ENCODE measurements at regions not wholly inside any gene's neighbourhood (a gene's known extent, or its start where the extent isn't known, plus 50 kb on each side); places are given as distances from the start of the nearest gene placed in this dataset.

DNA sequence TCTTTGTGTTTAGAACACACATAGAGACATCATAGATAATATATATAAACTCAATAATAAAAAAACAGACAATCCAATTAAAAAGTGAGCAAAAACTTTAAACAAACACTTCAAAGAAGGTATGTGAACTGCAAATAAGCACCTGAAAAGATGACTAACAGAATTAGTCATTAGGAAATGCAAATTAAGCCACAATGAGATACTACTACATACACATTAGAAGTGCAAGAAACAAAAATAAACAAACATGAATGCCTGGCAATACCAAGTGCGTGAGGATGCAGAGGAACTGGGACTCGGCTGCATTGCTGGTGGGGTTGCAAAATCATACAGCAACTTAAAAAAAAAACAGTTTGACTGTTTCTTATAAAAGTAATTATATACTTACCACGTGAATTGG lies 799.0 kb downstream of the KCNJ2 start:
- TF ChIP-seq, protein P1, sequence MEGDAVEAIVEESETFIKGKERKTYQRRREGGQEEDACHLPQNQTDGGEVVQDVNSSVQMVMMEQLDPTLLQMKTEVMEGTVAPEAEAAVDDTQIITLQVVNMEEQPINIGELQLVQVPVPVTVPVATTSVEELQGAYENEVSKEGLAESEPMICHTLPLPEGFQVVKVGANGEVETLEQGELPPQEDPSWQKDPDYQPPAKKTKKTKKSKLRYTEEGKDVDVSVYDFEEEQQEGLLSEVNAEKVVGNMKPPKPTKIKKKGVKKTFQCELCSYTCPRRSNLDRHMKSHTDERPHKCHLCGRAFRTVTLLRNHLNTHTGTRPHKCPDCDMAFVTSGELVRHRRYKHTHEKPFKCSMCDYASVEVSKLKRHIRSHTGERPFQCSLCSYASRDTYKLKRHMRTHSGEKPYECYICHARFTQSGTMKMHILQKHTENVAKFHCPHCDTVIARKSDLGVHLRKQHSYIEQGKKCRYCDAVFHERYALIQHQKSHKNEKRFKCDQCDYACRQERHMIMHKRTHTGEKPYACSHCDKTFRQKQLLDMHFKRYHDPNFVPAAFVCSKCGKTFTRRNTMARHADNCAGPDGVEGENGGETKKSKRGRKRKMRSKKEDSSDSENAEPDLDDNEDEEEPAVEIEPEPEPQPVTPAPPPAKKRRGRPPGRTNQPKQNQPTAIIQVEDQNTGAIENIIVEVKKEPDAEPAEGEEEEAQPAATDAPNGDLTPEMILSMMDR (conservative IDR thresholded peaks at IDR 0.05), result no peak
- TF ChIP-seq EZH2 (IDR thresholded peaks at IDR 0.05; ENCODE audit: low read depth), result no peak

Measured in PC-9 (cell line).